ENCODE measurements at regions not wholly inside any gene's neighbourhood (a gene's known extent, or its start where the extent isn't known, plus 50 kb on each side); places are given as distances from the start of the nearest gene placed in this dataset.

DNA sequence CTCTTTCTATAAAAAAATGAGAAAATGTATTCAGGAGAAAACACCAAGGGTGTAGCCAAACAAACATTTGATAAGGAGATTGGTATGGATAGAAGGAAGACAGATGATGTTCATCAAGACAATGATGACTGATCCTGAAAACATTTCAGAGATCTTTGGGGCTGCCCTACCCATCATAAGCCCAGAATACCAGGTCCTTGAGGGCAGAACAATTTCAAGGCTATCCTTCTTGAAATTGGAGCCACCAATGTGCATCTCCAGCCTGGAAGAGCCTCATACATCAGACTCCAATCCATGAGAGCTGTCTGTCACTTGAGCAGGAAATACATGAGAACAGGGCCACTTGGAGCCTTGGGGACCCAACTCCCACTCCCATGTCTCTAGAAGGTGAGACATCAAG, 89.5 kb upstream of the ANKRD28 start:
- no peaks in the 10 kb centered on the region for H3K9me3 ChIP-seq
- no peak for TF ChIP-seq POLR2A (IDR thresholded peaks at IDR 0.05)
- intact Hi-C loops (cut with DNase I; ENCODE audit: low total_unique reads): no loop called here
- no peak for DNase-seq
- no peak overlapping the region for H3K27ac ChIP-seq
- H3K27me3 ChIP-seq: no peaks in the 10 kb centered on the region
- no peaks in the 10 kb centered on the region for H3K4me1 ChIP-seq
- H3K36me3 ChIP-seq (ENCODE audit: low read depth, missing control alignments): no peaks in the 10 kb centered on the region
- H3K4me3 ChIP-seq: no peak overlapping the region

DNA sequence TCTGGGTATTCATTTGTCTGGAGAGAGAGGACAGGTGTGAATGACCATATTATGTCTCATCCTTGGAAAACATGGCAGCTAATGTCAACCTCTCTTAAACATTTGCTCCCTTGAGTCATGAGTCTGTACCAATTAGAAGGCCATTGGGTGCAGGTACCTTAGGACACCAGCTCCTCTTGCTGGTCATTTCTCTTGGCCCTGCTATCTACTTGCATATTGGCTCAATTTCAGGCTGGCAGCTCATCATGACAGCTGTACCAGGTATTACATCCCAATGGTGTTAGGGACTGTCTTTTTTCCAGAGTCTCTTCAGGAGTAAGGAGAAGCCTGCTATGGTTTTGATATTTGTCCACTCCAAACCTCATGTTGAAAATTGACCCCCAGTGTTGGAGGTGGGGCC, 92.2 kb upstream of the ANKRD28 start:
- Histone ChIP-seq H3K27me3 (no peaks in the 10 kb centered on the region), H3K9me3 (no peaks in the 10 kb centered on the region), H3K27ac (no peak overlapping the region), H3K36me3 (ENCODE audit: low read depth, missing control alignments) (no peaks in the 10 kb centered on the region), H3K4me3 (no peak overlapping the region), H3K4me1 (no peaks in the 10 kb centered on the region)
- TF ChIP-seq POLR2A (IDR thresholded peaks at IDR 0.05) (no peak), CTCF (IDR thresholded peaks at IDR 0.05) (no peak)
- intact Hi-C loops (cut with DNase I; ENCODE audit: low total_unique reads): no loop called here
- no peak for DNase-seq

DNA sequence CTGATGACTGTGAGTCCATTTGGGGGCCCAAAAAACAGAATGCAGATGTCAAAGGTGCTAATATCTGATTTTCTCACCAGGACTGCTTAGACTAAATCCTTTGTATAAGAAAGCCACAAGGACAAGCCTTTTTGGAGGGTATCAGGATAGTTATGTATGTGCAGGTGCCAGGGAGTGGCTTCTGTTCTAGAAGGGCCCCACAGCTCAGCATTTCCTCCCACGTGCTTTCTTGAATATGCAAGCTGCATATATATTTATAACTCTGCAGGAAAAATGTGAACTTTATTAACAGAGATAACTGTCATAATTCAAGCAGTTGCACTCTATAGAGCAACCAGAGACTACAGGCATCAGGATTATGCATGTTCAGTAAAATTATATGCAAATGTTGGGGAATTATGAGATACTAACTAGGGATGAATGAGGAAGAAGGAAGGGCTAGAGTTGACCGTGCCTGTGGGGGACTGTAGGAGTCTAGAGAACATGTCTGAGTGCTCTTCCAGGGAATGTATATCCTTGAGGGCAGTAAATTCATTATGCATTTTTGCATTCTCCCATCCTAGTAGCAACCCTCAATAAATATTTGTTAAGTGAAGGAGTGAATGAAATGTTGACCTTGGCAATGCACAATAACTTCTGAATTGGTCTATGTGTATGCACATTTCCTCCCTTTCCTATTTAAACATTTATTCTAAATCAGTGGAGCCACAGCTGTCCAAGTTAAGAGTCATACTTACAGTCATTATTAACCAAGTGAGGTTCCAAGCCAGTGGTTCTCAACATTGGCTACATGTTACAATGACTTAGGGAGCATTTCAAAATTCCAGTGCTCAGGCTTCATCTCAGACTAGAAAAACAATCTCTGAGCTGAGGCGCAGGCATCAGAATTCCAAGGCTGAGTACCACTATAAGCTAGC, 94.8 kb upstream of the ANKRD28 start:
- no peak for DNase-seq
- H3K27ac ChIP-seq: no peak overlapping the region
- no peaks in the 10 kb centered on the region for H3K4me1 ChIP-seq
- 77 to 86% methylated on average over 3 of the region's 3 CpGs for WGBS, 2 donors
- no peaks in the 10 kb centered on the region for H3K27me3 ChIP-seq
- no peak overlapping the region for H3K4me3 ChIP-seq
- H3K36me3 ChIP-seq (ENCODE audit: low read depth, missing control alignments): no peaks in the 10 kb centered on the region
- intact Hi-C loops (cut with DNase I; ENCODE audit: low total_unique reads): no loop called here
- no peaks in the 10 kb centered on the region for H3K9me3 ChIP-seq
- TF ChIP-seq POLR2A (IDR thresholded peaks at IDR 0.05) (no peak), CTCF (IDR thresholded peaks at IDR 0.05) (no peak)

DNA sequence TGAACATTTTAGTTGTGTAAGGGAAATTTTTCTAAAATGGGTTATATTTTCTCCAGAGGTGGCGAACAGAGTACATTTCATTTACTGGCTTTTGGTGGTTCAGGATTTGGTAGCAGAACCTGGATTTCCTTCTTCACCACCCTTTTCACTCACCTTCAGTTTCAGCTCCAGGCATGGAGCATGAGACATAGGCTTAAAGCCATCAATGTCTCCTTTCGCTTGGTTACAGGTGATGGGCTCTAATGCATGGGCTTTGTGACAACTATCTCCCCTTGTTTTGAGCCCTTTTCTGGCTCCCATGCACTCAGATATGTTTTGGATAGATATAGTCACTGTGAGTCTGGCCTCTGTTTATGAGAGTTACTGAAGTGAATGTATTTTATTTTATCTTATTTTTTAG, 96.6 kb upstream of the ANKRD28 start:
- no peak for DNase-seq
- 93 to 94% methylated on average over 2 of the region's 2 CpGs for WGBS, 2 donors
- Histone ChIP-seq H3K27ac (no peak overlapping the region), H3K4me1 (no peaks in the 10 kb centered on the region), H3K4me3 (no peak overlapping the region), H3K27me3 (no peaks in the 10 kb centered on the region), H3K9me3 (no peaks in the 10 kb centered on the region), H3K36me3 (ENCODE audit: low read depth, missing control alignments) (no peaks in the 10 kb centered on the region)
- TF ChIP-seq CTCF (IDR thresholded peaks at IDR 0.05): no peak
- no peak for TF ChIP-seq POLR2A (IDR thresholded peaks at IDR 0.05)
- intact Hi-C loops (cut with DNase I; ENCODE audit: low total_unique reads): no loop called here

GRCh38 chr3:15896500-15896899, 98.7 kb upstream of the ANKRD28 start:
- Histone ChIP-seq H3K27ac (no peak overlapping the region), H3K4me1 (no peaks in the 10 kb centered on the region), H3K4me3 (no peak overlapping the region), H3K27me3 (no peaks in the 10 kb centered on the region), H3K9me3 (no peaks in the 10 kb centered on the region), H3K36me3 (ENCODE audit: low read depth, missing control alignments) (no peaks in the 10 kb centered on the region)
- intact Hi-C loops (cut with DNase I; ENCODE audit: low total_unique reads): no loop called here
- 85 to 93% methylated on average over 2 of the region's 2 CpGs for WGBS, 2 donors
- TF ChIP-seq CTCF (IDR thresholded peaks at IDR 0.05) (no peak), POLR2A (IDR thresholded peaks at IDR 0.05) (no peak)
- no peak for DNase-seq
